BLaER1 treated with 17β-estradiol and CSF1 and Interleukin-3, amounts not matched to agents 10 nM and 100 nM (cell line): ENCODE measurements at regions not wholly inside any gene's neighbourhood (a gene's known extent, or its start where the extent isn't known, plus 50 kb on each side); places are given as distances from the start of the nearest gene placed in this dataset.

Experiments
- H3K27ac ChIP-seq, 11 experiments: shearing (Covaris generic); formaldehyde crosslinking; 2 replicates each; pipeline ENCODE4 v1.8.1; 2022
- H3K27me3 ChIP-seq, 11 experiments: shearing (Covaris generic); formaldehyde crosslinking; 2 replicates each; pipeline ENCODE4 v1.8.1; 2022
- H3K36me3 ChIP-seq, 11 experiments: shearing (Covaris generic); formaldehyde crosslinking; 2 replicates each; pipeline ENCODE4 v1.8.1; 2022
- H3K4me1 ChIP-seq, 10 experiments: shearing (Covaris generic); formaldehyde crosslinking; 2 replicates each; pipeline ENCODE4 v1.8.1; 2022
- H3K4me2 ChIP-seq, 11 experiments: shearing (Covaris generic); formaldehyde crosslinking; 2 replicates each; pipeline ENCODE4 v1.8.1; 2022
- H3K4me3 ChIP-seq, 10 experiments: shearing (Covaris generic); formaldehyde crosslinking; 2 replicates each; pipeline ENCODE4 v1.8.1; 2022
- H3K9ac ChIP-seq, 11 experiments: shearing (Covaris generic); formaldehyde crosslinking; 2 replicates each; pipeline ENCODE4 v1.8.1; 2022
- H3K9me3 ChIP-seq, 11 experiments: shearing (Covaris generic); formaldehyde crosslinking; replicated peaks in 1 of 11; 2 replicates each; pipeline ENCODE4 v1.8.1; 2022
- H4K20me1 ChIP-seq, 11 experiments: shearing (Covaris generic); formaldehyde crosslinking; 2 replicates each; pipeline ENCODE4 v1.8.1; 2022
- Cebpa-rat ChIP-seq, 11 experiments: shearing (Covaris generic); IDR thresholded peaks; 2 replicates each; pipeline ENCODE4 v1.8.1; 2022

DNA sequence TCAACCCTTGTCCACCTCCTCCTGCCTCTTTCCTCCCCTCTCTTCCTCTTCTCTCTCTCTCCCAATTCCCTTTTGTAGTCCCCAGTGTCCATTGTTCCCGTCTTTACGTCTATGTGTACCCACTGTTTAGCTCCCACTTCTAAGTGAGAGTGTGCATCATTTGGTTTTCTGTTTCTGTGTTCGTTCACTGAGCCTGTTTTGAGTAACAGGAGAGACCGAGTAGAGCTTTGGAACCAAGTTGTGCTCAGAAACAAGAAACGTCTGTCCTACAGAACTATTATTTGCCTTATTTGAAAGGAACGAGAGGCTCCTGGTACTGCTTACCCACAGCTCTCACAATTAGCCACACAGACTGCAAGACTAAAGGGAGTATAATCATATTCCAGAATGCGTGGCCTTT lies 50.1 kb upstream of the MAPRE2 start:
- Histone ChIP-seq H3K4me3 (no peak overlapping the region), H3K4me1 (peaks cover 10 to 36% (median 28%) of the 10 kb centered on the region in 10 experiments), H4K20me1 (no peaks in the 10 kb centered on the region), H3K9me3 (peaks cover 4 to 12% (median 9%) of the 10 kb centered on the region in 11 experiments), H3K27ac (no peak overlapping the region), H3K4me2 (peak overlapping the region in 4 of 11 experiments; percentile 10 to 20 (median 16); a peak in 4 of 22 replicates), H3K9ac (no peak overlapping the region), H3K36me3 (peaks cover 0 to 6% (median 0%) of the 10 kb centered on the region in 11 experiments; a peak in 1 of 22 replicates), H3K27me3 (no peaks in the 10 kb centered on the region)
- TF ChIP-seq Cebpa-rat (IDR thresholded peaks at IDR 0.05) = no peak
